Neural progenitor cell (in vitro differentiated cells): ENCODE measurements at regions not wholly inside any gene's neighbourhood (a gene's known extent, or its start where the extent isn't known, plus 50 kb on each side); places are given as distances from the start of the nearest gene placed in this dataset.

Source experiments
- EZH2 ChIP-seq: fragments of 200-600 bp; sonication (generic); IDR thresholded peaks from 2 replicates; pipeline ENCODE4 v1.6.1; 2017; ENCODE audit warnings: antibody characterized with exemption, mild to moderate bottlenecking, moderate library complexity
- TF ChIP-seq, protein P1 (sequence below): fragments of 200-600 bp; sonication (generic); IDR thresholded peaks from 2 replicates; pipeline ENCODE4 v1.5.1; 2017; ENCODE audit warnings: antibody characterized with exemption, mild to moderate bottlenecking

DNA sequence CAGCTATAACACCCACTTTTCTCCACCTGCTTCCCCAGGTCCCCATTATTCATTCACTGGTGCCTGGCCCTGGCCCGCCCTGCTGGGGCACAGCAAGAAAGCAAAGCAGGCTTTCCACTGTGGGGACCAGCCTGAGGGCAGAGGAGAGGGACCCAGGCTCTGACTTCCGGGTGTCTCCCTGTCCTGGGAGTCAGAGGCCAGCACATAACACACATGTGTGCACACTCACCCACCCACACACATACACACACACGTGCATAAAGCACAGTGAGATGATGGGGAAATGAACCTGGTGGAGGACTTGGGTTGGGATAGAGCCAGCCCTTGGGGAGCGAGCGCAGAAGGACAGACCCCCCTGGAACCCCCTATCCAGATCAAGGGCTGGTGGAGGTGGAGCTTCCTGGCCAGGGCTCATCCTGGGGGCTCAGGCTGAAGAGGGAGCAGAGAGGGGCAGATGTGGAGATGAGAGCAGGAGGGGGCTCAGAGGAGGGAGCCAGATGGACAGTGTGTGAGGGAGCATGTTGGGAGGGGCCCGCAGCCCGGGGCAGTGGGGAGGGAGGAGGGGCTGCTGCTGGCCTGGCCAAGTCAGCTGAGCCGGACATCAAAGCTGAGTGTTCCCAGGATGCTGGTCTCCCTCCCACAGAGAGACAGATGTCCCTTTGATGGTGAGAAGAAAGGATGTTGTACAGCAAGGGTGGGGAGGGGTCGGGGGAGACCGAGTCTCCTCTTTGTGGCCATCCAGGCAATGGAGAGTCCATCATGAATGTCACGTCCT lies 78.2 kb downstream of the LINGO1 start:
- TF ChIP-seq, protein P1, sequence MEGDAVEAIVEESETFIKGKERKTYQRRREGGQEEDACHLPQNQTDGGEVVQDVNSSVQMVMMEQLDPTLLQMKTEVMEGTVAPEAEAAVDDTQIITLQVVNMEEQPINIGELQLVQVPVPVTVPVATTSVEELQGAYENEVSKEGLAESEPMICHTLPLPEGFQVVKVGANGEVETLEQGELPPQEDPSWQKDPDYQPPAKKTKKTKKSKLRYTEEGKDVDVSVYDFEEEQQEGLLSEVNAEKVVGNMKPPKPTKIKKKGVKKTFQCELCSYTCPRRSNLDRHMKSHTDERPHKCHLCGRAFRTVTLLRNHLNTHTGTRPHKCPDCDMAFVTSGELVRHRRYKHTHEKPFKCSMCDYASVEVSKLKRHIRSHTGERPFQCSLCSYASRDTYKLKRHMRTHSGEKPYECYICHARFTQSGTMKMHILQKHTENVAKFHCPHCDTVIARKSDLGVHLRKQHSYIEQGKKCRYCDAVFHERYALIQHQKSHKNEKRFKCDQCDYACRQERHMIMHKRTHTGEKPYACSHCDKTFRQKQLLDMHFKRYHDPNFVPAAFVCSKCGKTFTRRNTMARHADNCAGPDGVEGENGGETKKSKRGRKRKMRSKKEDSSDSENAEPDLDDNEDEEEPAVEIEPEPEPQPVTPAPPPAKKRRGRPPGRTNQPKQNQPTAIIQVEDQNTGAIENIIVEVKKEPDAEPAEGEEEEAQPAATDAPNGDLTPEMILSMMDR, result no peak
- TF ChIP-seq EZH2, result no peak
